ENCODE measurements at regions not wholly inside any gene's neighbourhood (a gene's known extent, or its start where the extent isn't known, plus 50 kb on each side); places are given as distances from the start of the nearest gene placed in this dataset.
"Not testable (repeated sequence)": the region's sequence is repeated elsewhere in the genome, so short reads cannot be mapped to it uniquely, and the experiment has no call there.

DNA sequence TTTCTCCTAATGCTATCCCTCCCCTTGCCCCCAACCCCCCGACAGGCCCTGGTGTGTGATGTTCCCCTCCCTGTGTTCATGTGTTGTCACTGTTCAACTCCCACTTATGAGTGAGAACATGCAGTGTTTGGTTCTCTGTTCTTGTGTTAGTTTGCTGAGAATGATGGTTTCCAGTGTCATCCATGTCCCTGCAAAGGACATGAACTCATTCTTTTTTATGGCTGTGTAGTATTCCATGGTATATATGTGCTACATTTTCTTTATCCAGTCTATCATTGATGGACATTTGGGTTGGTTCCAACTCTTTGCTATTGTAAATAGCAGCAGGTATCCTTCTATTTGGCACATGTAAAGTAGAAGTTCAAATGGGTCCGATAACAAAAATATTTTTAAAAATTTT lies 142.3 kb downstream of the CEP120 start:
- not testable (repeated sequence) for H4K91ac ChIP-seq (ENCODE audit: low read length); H3K18ac ChIP-seq (ENCODE audit: low read depth in 1 of 2, low read length in 2 of 2); H3K4me1 ChIP-seq (ENCODE audit: control insufficient read depth, insufficient read depth, low read depth, low read length); H2AFZ ChIP-seq (ENCODE audit: low read depth, low read length); H3K9me3 ChIP-seq (ENCODE audit: control insufficient read depth, low read length); H3K9ac ChIP-seq (ENCODE audit: low read length); H3K27ac ChIP-seq (ENCODE audit: low read length, poor library complexity, severe bottlenecking); H3K14ac ChIP-seq (ENCODE audit: low read length in 2 of 2); H2BK15ac ChIP-seq (ENCODE audit: low read depth, poor library complexity, severe bottlenecking); H4K8ac ChIP-seq (ENCODE audit: low read length); H3K4me3 ChIP-seq (ENCODE audit: insufficient read depth in 1 of 2, low read depth in 1 of 2, low read length in 2 of 2); H3K4ac ChIP-seq (ENCODE audit: low read depth in 1 of 2, low read length in 2 of 2); H3K79me1 ChIP-seq (replicated peaks; ENCODE audit: low read length, poor library complexity, severe bottlenecking); H3K36me3 ChIP-seq (ENCODE audit: control insufficient read depth in 1 of 2, insufficient read depth in 2 of 2, low read depth in 1 of 2, low read length in 2 of 2); H2BK12ac ChIP-seq (ENCODE audit: low read length in 2 of 2); H2BK120ac ChIP-seq (ENCODE audit: low read depth, low read length); H3K23ac ChIP-seq (ENCODE audit: low read length in 2 of 2); H2BK5ac ChIP-seq (ENCODE audit: low read depth, low read length, poor library complexity, severe bottlenecking); H3K4me2 ChIP-seq (ENCODE audit: low read length, poor library complexity, severe bottlenecking); H2AK5ac ChIP-seq (ENCODE audit: low read length, severe bottlenecking); DNase-seq
- H3K27me3 ChIP-seq (ENCODE audit: control insufficient read depth in 1 of 2, insufficient read depth in 1 of 2, low read length in 2 of 2) = peaks cover 5 to 16% of the 10 kb centered on the region in 2 experiments
- 100% methylated on average over 1 of the region's 2 CpGs for WGBS

DNA sequence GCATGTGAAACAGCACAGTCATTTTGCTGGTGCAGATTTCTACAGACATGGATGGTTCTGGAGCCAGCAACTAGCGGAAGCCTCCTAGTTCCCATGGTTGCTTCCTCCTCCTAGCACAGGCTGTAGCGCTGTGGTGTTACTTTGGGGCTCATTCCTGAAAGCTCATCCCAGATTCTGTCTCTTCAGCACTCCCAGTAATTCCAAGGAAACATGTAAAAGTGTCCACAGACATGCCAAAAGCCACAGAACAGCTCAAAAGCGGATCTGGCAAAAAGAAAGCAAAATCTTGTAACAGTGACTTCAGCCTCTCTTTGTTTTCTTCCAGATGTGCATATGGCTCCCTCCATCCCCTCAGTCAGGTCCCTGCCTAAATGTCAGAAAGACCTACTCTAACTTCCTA lies 144.1 kb downstream of the CEP120 start:
- Histone ChIP-seq H3K9me3 (ENCODE audit: control insufficient read depth, low read length) (no peaks in the 10 kb centered on the region), H2BK5ac (ENCODE audit: low read depth, low read length, poor library complexity, severe bottlenecking) (no peak overlapping the region), H3K9ac (ENCODE audit: low read length) (peak overlapping the region; percentile 38), H3K79me1 (replicated peaks; ENCODE audit: low read length, poor library complexity, severe bottlenecking) (no peaks in the 10 kb centered on the region), H2AK5ac (ENCODE audit: low read length, severe bottlenecking) (no peak overlapping the region), H3K4me2 (ENCODE audit: low read length, poor library complexity, severe bottlenecking) (no peak overlapping the region), H3K4ac (ENCODE audit: low read depth in 1 of 2, low read length in 2 of 2) (no peak overlapping the region), H3K27me3 (ENCODE audit: control insufficient read depth in 1 of 2, insufficient read depth in 1 of 2, low read length in 2 of 2) (peaks cover 5 to 15% of the 10 kb centered on the region in 2 experiments), H3K27ac (ENCODE audit: low read length, poor library complexity, severe bottlenecking) (no peak overlapping the region), H3K23ac (ENCODE audit: low read length in 2 of 2) (no peak overlapping the region), H3K14ac (ENCODE audit: low read length in 2 of 2) (no peak overlapping the region), H4K91ac (ENCODE audit: low read length) (no peak overlapping the region), H3K4me3 (ENCODE audit: insufficient read depth in 1 of 2, low read depth in 1 of 2, low read length in 2 of 2) (peak overlapping the region in 1 of 2 experiments; percentile 46), H3K18ac (ENCODE audit: low read depth in 1 of 2, low read length in 2 of 2) (no peak overlapping the region), H2AFZ (ENCODE audit: low read depth, low read length) (no peak overlapping the region), H2BK120ac (ENCODE audit: low read depth, low read length) (no peak overlapping the region), H4K8ac (ENCODE audit: low read length) (no peak overlapping the region), H2BK15ac (ENCODE audit: low read depth, poor library complexity, severe bottlenecking) (no peak overlapping the region), H3K36me3 (ENCODE audit: control insufficient read depth in 1 of 2, insufficient read depth in 2 of 2, low read depth in 1 of 2, low read length in 2 of 2) (no peaks in the 10 kb centered on the region), H2BK12ac (ENCODE audit: low read length in 2 of 2) (no peak overlapping the region), H3K4me1 (ENCODE audit: control insufficient read depth, insufficient read depth, low read depth, low read length) (no peaks in the 10 kb centered on the region)
- 87% methylated on average over 3 of the region's 3 CpGs for WGBS
- no peak for DNase-seq

DNA sequence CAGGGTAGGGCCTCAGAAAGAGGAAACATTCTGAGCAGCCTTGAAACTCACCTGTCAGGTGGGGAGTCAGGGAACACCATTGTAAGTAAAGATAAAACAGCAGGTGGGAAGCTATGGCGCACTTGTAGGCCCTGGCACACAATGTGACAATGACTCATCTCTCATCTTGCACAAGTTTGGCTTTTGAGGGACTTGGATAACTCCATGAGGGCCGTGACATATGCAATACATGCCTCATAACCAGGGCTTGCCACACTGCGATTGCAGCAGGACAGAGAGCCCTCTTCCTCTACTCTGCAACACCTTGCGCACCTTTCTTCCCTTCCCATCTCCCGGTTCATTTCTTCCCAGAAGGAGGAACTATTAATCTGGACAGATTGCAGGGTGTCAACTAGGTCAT lies 144.9 kb downstream of the CEP120 start:
- 86% methylated on average over 3 of the region's 5 CpGs for WGBS
- Histone ChIP-seq H2AK5ac (ENCODE audit: low read length, severe bottlenecking) (no peak overlapping the region), H3K27me3 (ENCODE audit: control insufficient read depth in 1 of 2, insufficient read depth in 1 of 2, low read length in 2 of 2) (peaks cover 0 to 8% of the 10 kb centered on the region in 2 experiments), H3K4ac (ENCODE audit: low read depth in 1 of 2, low read length in 2 of 2) (no peak overlapping the region), H2BK5ac (ENCODE audit: low read depth, low read length, poor library complexity, severe bottlenecking) (no peak overlapping the region), H3K79me1 (replicated peaks; ENCODE audit: low read length, poor library complexity, severe bottlenecking) (no peaks in the 10 kb centered on the region), H3K14ac (ENCODE audit: low read length in 2 of 2) (no peak overlapping the region), H3K4me1 (ENCODE audit: control insufficient read depth, insufficient read depth, low read depth, low read length) (no peaks in the 10 kb centered on the region), H3K9ac (ENCODE audit: low read length) (no peak overlapping the region), H3K18ac (ENCODE audit: low read depth in 1 of 2, low read length in 2 of 2) (no peak overlapping the region), H2AFZ (ENCODE audit: low read depth, low read length) (no peak overlapping the region), H3K36me3 (ENCODE audit: control insufficient read depth in 1 of 2, insufficient read depth in 2 of 2, low read depth in 1 of 2, low read length in 2 of 2) (no peaks in the 10 kb centered on the region), H3K23ac (ENCODE audit: low read length in 2 of 2) (no peak overlapping the region), H3K4me2 (ENCODE audit: low read length, poor library complexity, severe bottlenecking) (no peak overlapping the region), H2BK12ac (ENCODE audit: low read length in 2 of 2) (no peak overlapping the region), H3K9me3 (ENCODE audit: control insufficient read depth, low read length) (no peaks in the 10 kb centered on the region), H3K27ac (ENCODE audit: low read length, poor library complexity, severe bottlenecking) (no peak overlapping the region), H4K8ac (ENCODE audit: low read length) (no peak overlapping the region), H3K4me3 (ENCODE audit: insufficient read depth in 1 of 2, low read depth in 1 of 2, low read length in 2 of 2) (no peak overlapping the region), H2BK15ac (ENCODE audit: low read depth, poor library complexity, severe bottlenecking) (no peak overlapping the region), H4K91ac (ENCODE audit: low read length) (no peak overlapping the region), H2BK120ac (ENCODE audit: low read depth, low read length) (no peak overlapping the region)
- no peak for DNase-seq

DNA sequence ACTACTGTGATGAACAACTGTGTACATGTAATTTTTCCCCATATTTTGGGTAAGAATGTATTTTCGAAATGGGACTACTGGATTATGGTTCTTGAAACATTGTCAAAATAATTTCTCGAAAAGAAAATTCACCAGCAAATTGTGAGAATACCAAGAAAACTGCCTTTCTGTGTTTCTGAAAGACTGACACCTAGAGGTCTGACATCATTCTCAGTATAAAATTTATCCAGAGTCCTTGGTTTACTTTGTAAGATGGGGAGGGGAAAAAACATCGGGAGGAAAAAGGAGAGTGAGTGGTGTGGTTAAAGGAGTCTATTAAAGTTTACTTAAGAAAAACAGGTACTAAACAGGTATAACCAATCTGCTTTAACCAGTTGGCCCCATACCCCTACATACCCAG lies 149.2 kb downstream of the CEP120 start:
- no peak overlapping the region for H2BK12ac ChIP-seq (ENCODE audit: low read length in 2 of 2)

More for the DNA sequence above, 149.2 kb downstream of the CEP120 start:
- Histone ChIP-seq H3K79me1 (replicated peaks; ENCODE audit: low read length, poor library complexity, severe bottlenecking) (no peaks in the 10 kb centered on the region), H2BK5ac (ENCODE audit: low read depth, low read length, poor library complexity, severe bottlenecking) (no peak overlapping the region), H3K23ac (ENCODE audit: low read length in 2 of 2) (no peak overlapping the region), H3K27me3 (ENCODE audit: control insufficient read depth in 1 of 2, insufficient read depth in 1 of 2, low read length in 2 of 2) (peaks cover 4 to 5% of the 10 kb centered on the region in 2 experiments), H3K27ac (ENCODE audit: low read length, poor library complexity, severe bottlenecking) (no peak overlapping the region), H2AFZ (ENCODE audit: low read depth, low read length) (no peak overlapping the region), H4K91ac (ENCODE audit: low read length) (no peak overlapping the region), H3K14ac (ENCODE audit: low read length in 2 of 2) (no peak overlapping the region), H3K4me2 (ENCODE audit: low read length, poor library complexity, severe bottlenecking) (no peak overlapping the region), H3K4me1 (ENCODE audit: control insufficient read depth, insufficient read depth, low read depth, low read length) (no peaks in the 10 kb centered on the region), H3K9ac (ENCODE audit: low read length) (no peak overlapping the region), H4K8ac (ENCODE audit: low read length) (no peak overlapping the region), H2BK120ac (ENCODE audit: low read depth, low read length) (no peak overlapping the region), H3K36me3 (ENCODE audit: control insufficient read depth in 1 of 2, insufficient read depth in 2 of 2, low read depth in 1 of 2, low read length in 2 of 2) (no peaks in the 10 kb centered on the region), H2BK15ac (ENCODE audit: low read depth, poor library complexity, severe bottlenecking) (no peak overlapping the region), H3K4me3 (ENCODE audit: insufficient read depth in 1 of 2, low read depth in 1 of 2, low read length in 2 of 2) (no peak overlapping the region), H2AK5ac (ENCODE audit: low read length, severe bottlenecking) (no peak overlapping the region), H3K4ac (ENCODE audit: low read depth in 1 of 2, low read length in 2 of 2) (no peak overlapping the region), H3K18ac (ENCODE audit: low read depth in 1 of 2, low read length in 2 of 2) (no peak overlapping the region), H3K9me3 (ENCODE audit: control insufficient read depth, low read length) (no peaks in the 10 kb centered on the region)
- 0% methylated on average over 1 of the region's 3 CpGs for WGBS
- no peak for DNase-seq

Data from mesenchymal stem cell (in vitro differentiated cells and primary cell).